Stimulated activated CD4-positive, alpha-beta T cell treated with anti-CD3 and anti-CD28 coated beads, Interleukin-12 subunit alpha, Interleukin-12 subunit beta, amount 100 ng/mL, for 4 hours (primary cell): ENCODE measurements at regions not wholly inside any gene's neighbourhood (a gene's known extent, or its start where the extent isn't known, plus 50 kb on each side); places are given as distances from the start of the nearest gene placed in this dataset.

Experiments
- DNase-seq: peaks from one replicate; pipeline ENCODE4 v3.0.0-alpha.2; 2020

- DNase-seq, result no peak
Observed at GRCh38 chr3:27589795-27590194, 105.6 kb upstream of the SLC4A7 start.

DNA sequence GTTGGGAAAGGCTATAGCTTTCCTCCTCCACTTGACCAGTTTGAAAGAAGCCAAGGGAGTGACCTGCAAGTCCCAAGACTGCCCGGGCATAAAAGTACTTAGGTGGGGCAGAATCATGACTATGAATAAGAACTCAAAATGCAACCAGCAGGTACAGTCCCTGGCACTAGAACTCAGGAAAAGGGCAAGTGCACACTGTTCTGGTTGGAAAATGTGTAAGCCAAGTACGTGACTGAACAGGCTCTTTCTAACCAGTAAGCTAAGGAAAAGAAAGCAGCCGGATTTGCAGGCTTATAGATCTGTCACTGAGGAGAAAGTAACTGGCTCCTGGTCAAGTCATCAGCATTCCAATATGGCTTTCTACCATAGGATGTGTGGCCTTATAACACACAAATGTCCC, 101.2 kb upstream of the SLC4A7 start:
- DNase-seq, result no peak

GRCh38 chr3:27584874-27585273, 100.7 kb upstream of the SLC4A7 start:
- no peak for DNase-seq

- DNase-seq, result no peak
Observed at GRCh38 chr3:27581852-27582251, 97.7 kb upstream of the SLC4A7 start.

GRCh38 chr3:27578032-27578431, 93.8 kb upstream of the SLC4A7 start:
- no peak for DNase-seq

- DNase-seq, result no peak
Observed at GRCh38 chr3:27577504-27577903, 93.3 kb upstream of the SLC4A7 start.

GRCh38 chr3:27576171-27576570, 92.0 kb upstream of the SLC4A7 start:
- no peak for DNase-seq

DNA sequence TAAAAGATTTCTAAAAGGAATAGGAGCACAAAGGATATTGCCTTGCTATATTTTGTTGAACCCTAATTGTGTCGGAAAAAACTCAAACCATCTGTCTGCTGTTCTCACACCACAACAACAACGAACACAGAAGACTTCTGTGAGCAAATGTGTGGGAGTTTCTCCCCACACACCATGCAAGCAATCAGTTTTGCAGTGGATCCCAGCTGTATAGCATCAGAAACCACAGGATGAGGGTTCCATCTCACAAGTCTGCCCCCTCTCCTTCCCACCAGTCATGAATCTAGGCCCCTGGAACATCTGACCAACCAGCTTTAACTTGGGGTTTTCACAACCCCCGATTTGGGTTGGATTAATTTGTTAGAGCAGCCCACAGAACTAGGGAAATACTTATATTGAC, 91.3 kb upstream of the SLC4A7 start:
- no peak for DNase-seq

GRCh38 chr3:27574438-27574795, 90.2 kb upstream of the SLC4A7 start:
- no peak for DNase-seq

- no peak for DNase-seq
Observed at GRCh38 chr3:27573780-27574437, 89.7 kb upstream of the SLC4A7 start.

- no peak for DNase-seq
Observed at GRCh38 chr3:27573138-27573537, 89.0 kb upstream of the SLC4A7 start.

GRCh38 chr3:27571345-27571744, 87.2 kb upstream of the SLC4A7 start:
- DNase-seq, result no peak

DNA sequence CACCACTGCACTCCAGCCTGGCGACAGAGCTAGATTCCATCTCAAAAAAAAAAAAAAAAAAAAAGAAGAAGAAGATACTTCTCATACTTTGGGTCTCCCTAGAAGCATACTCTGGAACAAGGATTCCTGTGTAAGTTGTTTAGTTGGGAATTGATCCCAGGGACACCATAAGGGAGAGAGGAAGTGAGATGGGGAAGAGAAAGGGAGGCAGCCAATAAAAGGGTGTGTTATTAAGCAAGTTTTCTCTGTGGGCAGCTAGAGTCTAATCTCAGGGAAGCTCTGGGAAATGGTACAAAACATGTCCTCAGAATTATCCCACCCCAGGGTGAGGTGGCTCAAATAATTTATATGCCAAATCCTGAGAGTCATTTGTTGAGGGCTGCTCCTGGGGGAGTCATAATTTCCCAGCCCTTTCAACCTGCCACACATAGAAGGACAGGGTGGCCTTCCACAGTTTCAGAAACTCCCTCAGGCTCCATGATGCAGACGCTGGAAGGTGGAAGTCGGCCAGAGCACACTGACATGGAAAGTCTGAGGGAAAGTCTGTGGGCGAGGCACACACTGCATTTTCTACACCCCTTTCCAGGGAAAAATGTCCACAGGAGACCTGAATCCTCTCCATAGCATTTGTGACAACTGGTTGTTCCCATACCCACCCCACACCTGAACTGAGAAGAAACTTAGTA, 86.4 kb upstream of the SLC4A7 start:
- no peak for DNase-seq

GRCh38 chr3:27568393-27568792, 84.2 kb upstream of the SLC4A7 start:
- no peak for DNase-seq

DNA sequence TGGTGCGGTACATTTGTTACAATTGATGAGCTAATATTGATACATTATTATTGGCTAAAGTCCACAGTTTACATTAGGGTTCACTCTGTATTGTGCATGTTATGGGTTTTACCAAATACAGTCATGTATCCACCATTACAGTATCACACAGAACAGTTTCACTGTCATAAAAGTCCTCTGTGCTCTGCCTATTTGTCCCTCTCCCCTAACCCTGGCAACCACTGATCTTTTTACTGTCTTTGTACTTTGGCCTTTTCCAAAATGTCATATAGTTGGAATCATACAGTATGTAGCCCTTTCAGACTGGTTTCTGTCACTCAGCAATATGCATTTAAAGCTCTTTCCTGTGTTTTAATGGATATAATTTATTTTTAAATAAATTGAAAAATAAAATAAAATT, 83.1 kb upstream of the SLC4A7 start:
- DNase-seq, result no peak

DNA sequence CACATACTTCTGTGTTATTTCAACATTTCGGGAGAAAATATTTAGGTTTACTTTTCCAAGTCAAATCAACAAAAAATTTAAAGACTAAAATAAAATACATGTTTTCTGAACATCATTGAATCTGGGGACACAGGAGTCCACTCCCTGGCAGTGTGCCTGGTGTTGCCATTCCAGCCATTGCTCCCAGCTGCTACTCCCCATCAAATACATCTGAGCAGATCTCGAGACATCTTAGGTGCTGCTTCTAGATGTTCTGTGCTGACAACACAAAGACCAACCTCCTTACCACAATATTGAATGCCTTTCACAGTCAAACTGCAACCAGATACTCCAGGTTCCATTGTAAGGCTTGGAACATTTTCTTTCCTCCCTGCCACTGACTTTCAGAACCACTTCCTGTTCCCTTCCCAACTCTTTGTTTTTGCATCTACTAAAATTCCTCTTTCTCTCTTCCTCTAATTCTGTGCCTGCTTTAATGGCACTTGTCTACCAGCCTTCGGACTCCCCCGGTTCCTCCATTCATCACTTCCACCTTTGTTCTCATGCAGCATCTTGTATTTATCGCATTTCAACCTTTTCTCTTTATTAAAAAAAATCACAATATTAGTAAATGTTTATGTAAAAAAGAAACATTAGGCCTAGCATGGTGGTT, 81.1 kb upstream of the SLC4A7 start:
- no peak for DNase-seq

GRCh38 chr3:27561576-27561975, 77.4 kb upstream of the SLC4A7 start:
- no peak for DNase-seq

- no peak for DNase-seq
Observed at GRCh38 chr3:27560484-27561056, 76.4 kb upstream of the SLC4A7 start.

DNA sequence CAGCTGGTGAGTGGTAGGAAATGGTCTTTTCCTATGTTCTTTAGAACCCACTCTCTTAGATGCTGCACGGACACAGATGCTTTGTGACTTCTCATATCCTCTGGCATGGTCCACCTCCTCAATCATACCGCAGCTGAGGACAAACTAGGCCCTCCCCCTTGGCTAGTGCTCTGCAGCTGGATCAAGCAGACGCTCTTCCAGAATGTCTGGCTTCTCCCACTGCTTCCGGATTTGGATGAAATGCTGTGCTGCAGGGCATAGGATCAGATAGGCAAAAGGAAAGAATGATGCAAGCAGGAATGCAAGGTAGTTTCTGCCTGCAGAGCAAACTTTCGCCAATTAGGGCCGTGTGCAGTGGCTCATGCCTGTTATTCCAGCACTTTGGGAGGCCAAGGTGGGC, 75.7 kb upstream of the SLC4A7 start:
- no peak for DNase-seq

GRCh38 chr3:27559381-27559780, 75.2 kb upstream of the SLC4A7 start:
- DNase-seq, result no peak

- DNase-seq, result no peak
Observed at GRCh38 chr3:27557411-27557810, 73.2 kb upstream of the SLC4A7 start.

GRCh38 chr3:27556887-27557286, 72.7 kb upstream of the SLC4A7 start:
- DNase-seq, result no peak

- no peak for DNase-seq
Observed at GRCh38 chr3:27554706-27555105, 70.5 kb upstream of the SLC4A7 start.

DNA sequence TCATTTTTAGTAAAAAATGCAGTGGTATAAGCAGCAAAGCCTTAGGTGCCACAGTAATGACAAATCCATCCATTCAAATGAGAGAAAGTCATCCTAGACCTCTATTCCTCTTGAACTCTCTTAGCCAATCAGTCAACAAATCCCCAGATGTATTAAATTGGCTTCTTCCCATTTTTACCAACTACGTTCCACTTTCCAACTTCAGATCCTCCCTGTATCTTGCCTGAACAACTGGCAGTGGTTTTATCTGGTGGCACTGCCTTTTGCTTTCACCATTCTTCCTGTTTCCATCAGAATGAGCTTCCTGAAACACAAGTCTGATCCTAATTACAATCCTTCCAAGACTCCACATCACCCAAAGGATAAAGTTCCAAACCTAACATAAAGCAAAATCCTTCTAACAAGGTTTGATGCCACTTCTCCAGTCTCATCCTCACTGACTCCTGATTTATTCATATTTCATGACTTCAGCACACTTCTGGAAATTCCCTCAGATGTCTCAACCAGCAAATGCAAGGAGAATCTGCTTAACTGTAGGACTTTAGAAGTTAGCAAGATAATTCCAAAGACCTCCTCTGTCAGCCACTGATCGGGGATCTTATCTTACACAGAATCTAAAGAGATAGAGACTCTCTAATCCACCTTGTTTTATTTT, 69.8 kb upstream of the SLC4A7 start:
- no peak for DNase-seq
